Transverse colon (tissue), 3 donors: ENCODE measurements at regions not wholly inside any gene's neighbourhood (a gene's known extent, or its start where the extent isn't known, plus 50 kb on each side); places are given as distances from the start of the nearest gene placed in this dataset.

Experiments used
- EP300 ChIP-seq: sonication (generic); formaldehyde crosslinking; IDR thresholded peaks from one replicate; pipeline ENCODE4 v1.6.1; 2017; ENCODE audit warnings: antibody characterized with exemption, low read depth
- POLR2AphosphoS5 ChIP-seq, 3 donors: sonication (generic); formaldehyde crosslinking; IDR thresholded peaks; one replicate each; pipeline ENCODE4 v1.6.1; 2016; ENCODE audit warnings: antibody characterized with exemption in 3 of 3

DNA sequence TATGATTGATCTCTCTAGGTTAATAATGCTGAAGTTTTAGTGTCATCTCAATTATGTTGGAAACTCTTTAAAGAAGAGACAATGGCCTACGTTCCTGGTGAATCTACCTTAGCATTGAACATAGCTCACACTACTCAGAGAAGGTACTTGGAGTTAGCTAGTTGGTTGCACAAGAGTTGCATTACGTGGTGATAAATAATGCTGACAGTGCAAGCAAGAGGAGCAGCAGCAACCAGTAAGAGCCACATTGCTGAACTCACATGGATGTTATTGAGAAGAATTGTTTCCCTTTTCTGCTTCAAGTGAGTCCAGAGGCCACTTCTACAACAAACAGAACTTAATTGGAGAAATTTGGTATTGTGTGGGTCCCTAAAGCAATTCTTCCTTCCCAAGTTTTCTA, 737.1 kb downstream of the TDRD15 start:
- TF ChIP-seq POLR2AphosphoS5 (IDR thresholded peaks at IDR 0.05) (no peak), EP300 (no peak)
